Uterus (tissue), 2 donors: ENCODE measurements at regions not wholly inside any gene's neighbourhood (a gene's known extent, or its start where the extent isn't known, plus 50 kb on each side); places are given as distances from the start of the nearest gene placed in this dataset.

Experiments used
- CTCF ChIP-seq, 4 experiments: fragments of 200-600 bp in 2 of 4; fragments of 450-650 bp in 2 of 4; sonication (generic) in 2 of 4; IDR thresholded peaks; one replicate each; pipeline ENCODE4 v1.5.1; 2016 to 2019; ENCODE audit warnings: antibody characterized with exemption in 4 of 4, mild to moderate bottlenecking in 2 of 4, moderate library complexity in 1 of 4
- POLR2A ChIP-seq, 2 donors: fragments of 450-650 bp; IDR thresholded peaks; one replicate each; pipeline ENCODE4 v1.6.1; 2016; ENCODE audit warnings: antibody characterized with exemption in 2 of 2, mild to moderate bottlenecking in 1 of 2, moderate library complexity in 1 of 2

- TF ChIP-seq CTCF (IDR thresholded peaks at IDR 0.05) (no peak), POLR2A (IDR thresholded peaks at IDR 0.05) (no peak)
These were observed 1139.1 kb downstream of the AACS start for GRCh38 chr12:126204326-126204725.
